Neural cell (in vitro differentiated cells): ENCODE measurements at regions not wholly inside any gene's neighbourhood (a gene's known extent, or its start where the extent isn't known, plus 50 kb on each side); places are given as distances from the start of the nearest gene placed in this dataset.

Experiments used
- CTCF ChIP-seq: fragments of 450-650 bp; IDR thresholded peaks from 2 replicates; pipeline ENCODE4 v1.5.1; 2014; ENCODE audit warnings: antibody characterized with exemption, mild to moderate bottlenecking, moderate library complexity; ENCODE audit not compliant: poor library complexity, severe bottlenecking
- POLR2AphosphoS5 ChIP-seq: IDR thresholded peaks from 2 replicates; pipeline ENCODE4 v1.6.1; 2012
- REST ChIP-seq: IDR thresholded peaks from 2 replicates; pipeline ENCODE4 v1.6.1; 2012; ENCODE audit warnings: borderline replicate concordance

- TF ChIP-seq REST = no peak
- TF ChIP-seq POLR2AphosphoS5 = no peak
- no peak for TF ChIP-seq CTCF
Observed at GRCh38 chr12:92505254-92506231, 197.2 kb upstream of the PLEKHG7 start.
